Activated naive CD4-positive, alpha-beta T cell treated with anti-CD3 and anti-CD28 coated beads for 36 hours (primary cell): ENCODE measurements at regions not wholly inside any gene's neighbourhood (a gene's known extent, or its start where the extent isn't known, plus 50 kb on each side); places are given as distances from the start of the nearest gene placed in this dataset.

ENCODE experiments used
- CTCF ChIA-PET: fragments of 350-600 bp; sonication (Branson Sonifier 250); formaldehyde crosslinking; loops from one replicate; lab custom pipeline; 2021; ENCODE audit warnings: antibody characterized with exemption; lab: Charles Lee
- DNase-seq: peaks from one replicate; pipeline ENCODE4 v3.0.0-alpha.2; 2020
- H3K27ac Mint-ChIP-seq: one replicate; pipeline ENCODE4 v1.8.0; 2021; ENCODE audit warnings: mild to moderate bottlenecking, mixed read lengths
- H3K27me3 Mint-ChIP-seq: one replicate; pipeline ENCODE4 v1.8.0; 2021; ENCODE audit warnings: low read depth, mixed read lengths
- H3K36me3 Mint-ChIP-seq: one replicate; pipeline ENCODE4 v1.8.0; 2021; ENCODE audit warnings: low read depth, mixed read lengths
- H3K4me1 Mint-ChIP-seq: one replicate; pipeline ENCODE4 v1.8.0; 2021; ENCODE audit warnings: low read depth, mixed read lengths
- H3K4me3 Mint-ChIP-seq: one replicate; pipeline ENCODE4 v1.8.0; 2021; ENCODE audit warnings: mild to moderate bottlenecking, moderate library complexity, mixed read lengths
- H3K9me3 Mint-ChIP-seq: one replicate; pipeline ENCODE4 v1.8.0; 2021; ENCODE audit warnings: mixed read lengths
- intact Hi-C: fragments of 100-400 bp; cut with micrococcal nuclease; formaldehyde crosslinking; loops from one replicate; pipeline ENCODE4 v1.15.1; 2023

- H3K27me3 Mint-ChIP-seq, result no peaks in the 10 kb centered on the region
- no peaks in the 10 kb centered on the region for H3K36me3 Mint-ChIP-seq
- no peaks in the 10 kb centered on the region for H3K4me1 Mint-ChIP-seq
- peaks cover 2% of the 10 kb centered on the region for H3K9me3 Mint-ChIP-seq
- H3K4me3 Mint-ChIP-seq, result no peak overlapping the region
- no peak overlapping the region for H3K27ac Mint-ChIP-seq
- DNase-seq, result no peak
- CTCF ChIA-PET, result no interaction called here
- intact Hi-C loops, result no loop called here
Measured at GRCh38 chr9:108072740-108073139, 583.2 kb upstream of the KLF4 start.

GRCh38 chr9:108070861-108071260 is 581.3 kb upstream of the KLF4 start:
- no peaks in the 10 kb centered on the region for H3K36me3 Mint-ChIP-seq
- peaks cover 5% of the 10 kb centered on the region for H3K9me3 Mint-ChIP-seq
- intact Hi-C loops, result no loop called here
- no peak overlapping the region for H3K27ac Mint-ChIP-seq
- H3K4me3 Mint-ChIP-seq, result no peak overlapping the region
- CTCF ChIA-PET, result no interaction called here
- no peak for DNase-seq
- no peaks in the 10 kb centered on the region for H3K4me1 Mint-ChIP-seq
- H3K27me3 Mint-ChIP-seq, result no peaks in the 10 kb centered on the region

- Mint-ChIP-seq H3K4me1 (no peaks in the 10 kb centered on the region), H3K9me3 (peaks cover 8% of the 10 kb centered on the region), H3K27me3 (no peaks in the 10 kb centered on the region), H3K4me3 (no peak overlapping the region), H3K36me3 (no peaks in the 10 kb centered on the region), H3K27ac (no peak overlapping the region)
- intact Hi-C loops, result no loop called here
- CTCF ChIA-PET, result interaction anchor here (0.7 kb wide), 1 partner anchor 1593 kb away, joined by 3 read pairs; no protein-coding TSS in a partner anchor
- no peak for DNase-seq
Measured at GRCh38 chr9:108069991-108070390, 580.4 kb upstream of the KLF4 start.

- no peaks in the 10 kb centered on the region for H3K27me3 Mint-ChIP-seq
- intact Hi-C loops, result no loop called here
- H3K4me3 Mint-ChIP-seq, result no peak overlapping the region
- no peaks in the 10 kb centered on the region for H3K36me3 Mint-ChIP-seq
- CTCF ChIA-PET, result no interaction called here
- DNase-seq, result no peak
- H3K9me3 Mint-ChIP-seq, result peaks cover 14% of the 10 kb centered on the region
- H3K27ac Mint-ChIP-seq, result no peak overlapping the region
- no peaks in the 10 kb centered on the region for H3K4me1 Mint-ChIP-seq
Measured at GRCh38 chr9:108062680-108063079, 573.1 kb upstream of the KLF4 start.

- intact Hi-C loops, result no loop called here
- Mint-ChIP-seq H3K27ac (no peak overlapping the region), H3K4me3 (no peak overlapping the region), H3K27me3 (no peaks in the 10 kb centered on the region), H3K36me3 (no peaks in the 10 kb centered on the region), H3K4me1 (no peaks in the 10 kb centered on the region), H3K9me3 (peaks cover 9% of the 10 kb centered on the region)
- no peak for DNase-seq
- CTCF ChIA-PET, result no interaction called here
Measured at GRCh38 chr9:108060175-108060574, 570.6 kb upstream of the KLF4 start.

GRCh38 chr9:108058135-108058814 is 568.7 kb upstream of the KLF4 start:
- DNase-seq, result no peak
- Mint-ChIP-seq H3K36me3 (no peaks in the 10 kb centered on the region), H3K9me3 (peaks cover 6% of the 10 kb centered on the region), H3K4me1 (no peaks in the 10 kb centered on the region), H3K27me3 (no peaks in the 10 kb centered on the region), H3K4me3 (no peak overlapping the region), H3K27ac (no peak overlapping the region)
- intact Hi-C loops, result no loop called here
- CTCF ChIA-PET, result no interaction called here

GRCh38 chr9:108057421-108058134 is 568.0 kb upstream of the KLF4 start:
- no peaks in the 10 kb centered on the region for H3K27me3 Mint-ChIP-seq
- intact Hi-C loops, result no loop called here
- DNase-seq, result no peak
- CTCF ChIA-PET, result no interaction called here
- H3K9me3 Mint-ChIP-seq, result peaks cover 3% of the 10 kb centered on the region
- no peaks in the 10 kb centered on the region for H3K4me1 Mint-ChIP-seq
- H3K4me3 Mint-ChIP-seq, result no peak overlapping the region
- no peaks in the 10 kb centered on the region for H3K36me3 Mint-ChIP-seq
- H3K27ac Mint-ChIP-seq, result no peak overlapping the region

- no peak for DNase-seq
- CTCF ChIA-PET, result no interaction called here
- Mint-ChIP-seq H3K27ac (no peak overlapping the region), H3K36me3 (no peaks in the 10 kb centered on the region), H3K4me3 (no peak overlapping the region), H3K9me3 (no peaks in the 10 kb centered on the region), H3K27me3 (no peaks in the 10 kb centered on the region), H3K4me1 (no peaks in the 10 kb centered on the region)
- intact Hi-C loops, result no loop called here
Measured at GRCh38 chr9:108056805-108057386, 567.3 kb upstream of the KLF4 start.

GRCh38 chr9:108056084-108056804 is 566.7 kb upstream of the KLF4 start:
- CTCF ChIA-PET, result no interaction called here
- intact Hi-C loops, result no loop called here
- H3K4me1 Mint-ChIP-seq, result no peaks in the 10 kb centered on the region
- H3K9me3 Mint-ChIP-seq, result no peaks in the 10 kb centered on the region
- H3K27me3 Mint-ChIP-seq, result no peaks in the 10 kb centered on the region
- H3K36me3 Mint-ChIP-seq, result no peaks in the 10 kb centered on the region
- no peak overlapping the region for H3K4me3 Mint-ChIP-seq
- DNase-seq, result no peak
- H3K27ac Mint-ChIP-seq, result no peak overlapping the region

- CTCF ChIA-PET, result no interaction called here
- Mint-ChIP-seq H3K4me1 (no peaks in the 10 kb centered on the region), H3K4me3 (no peak overlapping the region), H3K36me3 (no peaks in the 10 kb centered on the region), H3K9me3 (no peaks in the 10 kb centered on the region), H3K27ac (no peak overlapping the region), H3K27me3 (no peaks in the 10 kb centered on the region)
- DNase-seq, result no peak
- intact Hi-C loops, result no loop called here
Measured at GRCh38 chr9:108054131-108054630, 564.6 kb upstream of the KLF4 start.

- Mint-ChIP-seq H3K27me3 (no peaks in the 10 kb centered on the region), H3K27ac (no peak overlapping the region), H3K4me3 (no peak overlapping the region), H3K9me3 (no peaks in the 10 kb centered on the region), H3K36me3 (no peaks in the 10 kb centered on the region), H3K4me1 (no peaks in the 10 kb centered on the region)
- no peak for DNase-seq
- intact Hi-C loops, result no loop called here
- CTCF ChIA-PET, result no interaction called here
Measured at GRCh38 chr9:108053555-108054061, 564.0 kb upstream of the KLF4 start.

- Mint-ChIP-seq H3K4me1 (no peaks in the 10 kb centered on the region), H3K27ac (no peak overlapping the region), H3K27me3 (no peaks in the 10 kb centered on the region), H3K4me3 (no peak overlapping the region), H3K36me3 (no peaks in the 10 kb centered on the region), H3K9me3 (no peaks in the 10 kb centered on the region)
- intact Hi-C loops, result no loop called here
- no peak for DNase-seq
- CTCF ChIA-PET, result no interaction called here
Measured at GRCh38 chr9:108052431-108053080, 563.0 kb upstream of the KLF4 start.
